Right kidney (tissue), 1 donor: ENCODE measurements at regions not wholly inside any gene's neighbourhood (a gene's known extent, or its start where the extent isn't known, plus 50 kb on each side); places are given as distances from the start of the nearest gene placed in this dataset.

Experiments used
- DNase-seq: peaks from one replicate; pipeline ENCODE4 v3.0.0-alpha.2; 2016

- no peak for DNase-seq
Measured at GRCh38 chr6:111958534-111958933, 85.3 kb upstream of the FYN start.

DNA sequence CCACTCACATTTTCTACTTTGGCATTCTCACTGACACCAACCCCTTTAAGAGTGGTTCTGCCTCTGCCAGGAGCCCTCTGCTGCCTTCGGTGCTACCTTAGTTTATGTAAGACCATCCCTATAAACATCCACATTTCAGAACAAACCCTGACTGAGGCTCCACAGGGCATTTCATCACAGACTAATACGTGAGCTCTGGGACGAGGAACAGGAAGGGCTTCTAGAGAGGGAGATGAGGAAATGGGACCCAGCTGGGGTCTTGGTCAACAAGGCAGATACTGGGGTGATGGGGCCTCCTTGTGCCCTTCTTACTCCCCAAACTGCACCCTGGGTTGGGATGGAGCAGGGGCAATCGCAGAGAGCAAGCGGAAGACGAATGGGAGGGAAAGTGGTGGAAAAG is 86.5 kb upstream of the FYN start:
- no peak for DNase-seq

- no peak for DNase-seq
Measured at GRCh38 chr6:111967131-111967530, 86.8 kb upstream of the CCN6 start.

- DNase-seq = no peak
Measured at GRCh38 chr6:111970426-111970825, 83.5 kb upstream of the CCN6 start.

GRCh38 chr6:111971181-111971841 is 82.6 kb upstream of the CCN6 start:
- no peak for DNase-seq

- no peak for DNase-seq
Measured at GRCh38 chr6:111971866-111972532, 81.9 kb upstream of the CCN6 start.

DNA sequence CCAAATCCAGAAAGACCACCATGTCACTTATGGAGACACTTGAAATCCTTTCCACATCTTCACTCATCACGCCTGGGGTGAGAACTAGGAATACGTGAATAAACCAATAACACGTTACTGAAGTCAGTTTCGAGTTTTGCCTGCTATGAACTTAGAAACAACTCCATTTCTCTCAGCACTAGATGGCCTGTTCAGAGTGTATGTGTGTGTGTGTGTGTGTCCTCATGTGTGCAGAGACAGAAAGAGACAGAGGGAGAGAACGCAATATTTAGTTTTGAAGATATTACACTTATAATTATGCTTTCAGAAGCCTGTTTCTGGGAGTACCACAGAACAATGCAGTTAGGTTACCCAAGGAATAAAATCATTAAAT is 81.2 kb upstream of the CCN6 start:
- no peak for DNase-seq

DNA sequence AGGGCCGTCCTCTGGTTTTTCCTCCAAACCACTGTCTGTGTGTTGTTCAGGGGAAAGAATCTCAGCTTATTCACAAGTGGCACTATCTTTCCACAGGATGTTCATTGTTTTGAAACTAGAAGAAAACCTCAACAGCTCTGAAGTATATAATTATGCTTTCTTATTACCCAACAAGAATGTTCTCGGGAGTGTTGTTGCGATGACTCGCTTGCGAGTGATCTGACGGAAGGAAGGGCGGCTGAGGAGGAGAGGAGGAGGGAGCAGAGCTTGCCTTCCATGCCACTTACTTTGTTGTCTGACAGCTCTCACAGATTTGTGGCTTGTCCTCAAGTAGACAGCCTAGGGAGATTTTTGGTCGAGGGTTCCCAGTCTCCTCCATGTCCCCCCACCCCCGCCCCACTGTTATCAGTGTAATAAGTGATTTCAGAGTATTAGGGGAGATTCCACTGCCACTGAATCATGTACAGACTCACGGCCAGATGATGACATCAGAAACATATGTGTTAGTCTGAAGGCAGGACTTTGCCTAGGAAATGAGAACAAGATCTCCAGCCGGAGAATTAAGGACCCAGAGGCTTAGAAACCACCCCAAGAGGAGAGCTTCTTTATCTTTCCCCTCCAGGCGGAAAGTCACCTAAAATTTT is 80.7 kb upstream of the CCN6 start:
- DNase-seq = no peak

DNA sequence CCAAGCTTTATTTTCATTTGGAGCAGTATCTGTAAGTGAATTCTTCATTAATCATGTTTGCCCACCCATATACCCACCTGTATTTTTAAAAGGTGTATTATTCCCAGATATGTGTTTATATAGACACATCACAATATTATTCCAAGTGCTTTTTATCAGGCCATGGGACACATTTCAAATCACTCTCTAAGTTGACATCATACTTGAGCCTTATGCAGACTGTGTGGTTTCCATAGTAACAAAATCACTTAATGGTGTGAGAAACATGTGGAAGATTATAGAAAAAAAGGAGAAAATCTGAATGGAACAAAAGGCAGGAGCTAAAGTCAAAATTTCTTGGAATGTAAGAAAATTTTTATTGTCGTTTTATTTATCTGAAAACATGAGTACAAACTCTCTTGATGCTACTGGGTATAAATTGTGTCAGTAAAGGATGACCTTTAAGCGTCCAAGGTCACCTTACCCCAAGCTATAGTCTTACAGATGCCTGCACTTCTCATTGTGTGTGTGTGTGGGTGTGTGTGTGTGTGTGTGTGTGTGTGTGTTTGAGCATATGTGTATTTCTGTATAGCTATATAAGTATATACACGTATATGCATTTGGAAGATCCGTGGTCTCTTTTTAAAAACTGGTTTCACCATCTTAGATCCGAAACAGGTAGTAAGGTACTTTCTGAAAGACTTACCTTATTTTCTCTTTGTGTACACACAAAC is 79.8 kb upstream of the CCN6 start:
- no peak for DNase-seq

DNA sequence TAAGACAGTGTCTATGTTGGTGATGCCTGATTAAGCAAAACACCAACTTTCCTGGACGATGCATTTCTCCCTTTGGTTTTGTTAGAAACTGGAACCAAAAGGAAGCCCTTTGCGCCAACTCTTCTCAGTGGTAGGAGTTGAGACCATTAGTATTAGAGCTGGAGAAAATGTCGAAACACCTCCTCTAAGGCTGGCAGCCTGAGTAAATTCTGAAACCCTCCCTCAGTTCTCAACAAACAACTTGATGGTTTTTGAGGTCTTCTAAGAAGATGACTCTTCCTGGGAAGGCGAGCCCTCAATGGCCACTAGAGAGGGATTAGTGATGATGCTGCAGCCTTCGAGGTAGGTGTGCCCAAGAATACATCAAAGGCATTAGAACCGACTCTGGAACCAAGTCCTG is 78.4 kb upstream of the CCN6 start:
- DNase-seq = no peak

DNA sequence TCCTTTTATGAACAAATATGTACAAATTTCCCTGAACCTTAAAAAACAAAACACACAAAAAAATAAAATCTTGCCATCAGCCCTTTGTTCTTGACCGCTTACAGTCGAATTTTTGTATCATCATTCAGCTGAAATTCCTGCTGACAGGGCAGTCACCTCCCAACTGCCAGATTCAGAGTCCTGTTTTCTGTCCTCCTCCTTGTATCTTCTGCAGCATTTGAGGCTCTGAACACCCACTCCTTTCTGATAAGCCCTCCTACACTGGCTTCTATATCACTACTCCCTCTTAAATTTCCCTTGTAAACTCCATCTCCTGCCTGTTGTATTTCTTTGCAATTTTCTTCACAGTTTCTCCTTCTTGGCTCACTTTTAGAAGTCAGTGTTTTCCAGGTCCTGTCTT is 77.8 kb upstream of the CCN6 start:
- no peak for DNase-seq

GRCh38 chr6:111978532-111979149 is 75.3 kb upstream of the CCN6 start:
- DNase-seq = no peak

DNA sequence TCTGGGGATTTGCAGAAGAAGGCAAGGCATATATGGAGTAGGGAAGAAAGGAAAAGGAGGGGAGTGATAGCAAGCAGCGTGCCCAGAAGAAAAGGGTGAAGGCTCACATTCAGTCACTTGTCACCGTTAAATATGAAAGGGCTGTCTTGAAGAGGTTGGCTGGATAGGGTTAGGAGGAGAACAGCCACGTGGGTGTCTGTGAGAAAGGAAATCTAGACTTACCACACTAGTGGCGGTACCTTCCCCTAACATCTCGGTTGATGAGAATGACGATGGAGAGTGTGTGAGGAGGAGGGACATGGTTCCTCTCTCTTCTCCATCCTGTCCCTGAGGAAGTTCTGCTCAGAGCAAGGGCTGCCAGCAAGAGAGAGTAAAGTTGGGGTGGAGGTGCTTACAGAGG is 74.3 kb upstream of the CCN6 start:
- no peak for DNase-seq

- no peak for DNase-seq
Measured at GRCh38 chr6:111980143-111980542, 73.8 kb upstream of the CCN6 start.

- no peak for DNase-seq
Measured at GRCh38 chr6:111980971-111981840, 72.7 kb upstream of the CCN6 start.

GRCh38 chr6:111982681-111983080 is 71.2 kb upstream of the CCN6 start:
- DNase-seq = no peak

DNA sequence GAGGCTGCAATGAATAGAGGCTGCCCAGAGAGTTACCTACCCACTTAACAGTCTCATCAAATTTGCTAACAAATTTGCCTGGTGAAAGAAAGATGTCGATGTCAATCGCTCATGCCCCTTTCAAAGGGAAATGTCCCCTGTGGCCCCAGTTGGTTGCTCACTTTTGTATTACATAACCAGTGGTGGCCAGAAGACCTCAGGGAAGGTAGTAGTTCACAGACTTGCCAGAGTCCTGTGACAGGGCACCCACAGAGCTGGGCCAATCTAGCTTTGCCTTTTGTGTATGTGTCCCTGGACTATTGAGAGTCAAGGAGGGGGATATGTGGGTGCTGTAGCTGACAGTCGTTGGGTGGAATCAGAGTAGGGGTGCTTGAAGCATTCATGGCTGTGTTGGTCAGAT is 70.7 kb upstream of the CCN6 start:
- no peak for DNase-seq

GRCh38 chr6:111984081-111984480 is 69.8 kb upstream of the CCN6 start:
- DNase-seq = no peak

- DNase-seq = no peak
Measured at GRCh38 chr6:111984516-111985201, 69.2 kb upstream of the CCN6 start.

DNA sequence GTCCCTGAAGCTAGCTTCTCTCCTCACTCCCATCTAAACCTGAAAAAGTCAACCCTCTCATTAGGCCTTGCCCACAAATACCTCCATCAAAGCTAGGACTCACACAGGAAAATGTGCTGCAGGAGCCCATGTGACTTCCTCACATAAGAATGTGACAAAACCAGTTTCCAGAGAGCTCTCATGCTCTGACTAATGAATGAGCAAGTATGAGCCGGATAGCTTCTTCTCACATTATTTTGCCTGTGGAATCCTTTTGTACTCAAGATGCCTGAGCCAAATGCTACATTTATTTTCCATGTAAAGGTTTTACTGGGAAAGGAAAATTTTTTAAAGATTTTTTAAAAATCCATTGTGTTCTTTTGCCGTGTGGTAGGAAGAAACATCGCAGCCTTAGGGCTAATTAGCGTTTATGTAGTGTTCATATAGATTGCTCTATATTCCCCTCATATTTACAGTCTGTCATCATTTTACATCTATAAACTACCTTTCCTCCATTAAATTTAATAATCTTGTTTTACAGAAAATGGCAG is 68.6 kb upstream of the CCN6 start:
- no peak for DNase-seq

- DNase-seq = no peak
Measured at GRCh38 chr6:111986651-111987050, 67.3 kb upstream of the CCN6 start.
